ENCODE measurements at regions not wholly inside any gene's neighbourhood (a gene's known extent, or its start where the extent isn't known, plus 50 kb on each side); places are given as distances from the start of the nearest gene placed in this dataset.

- Histone ChIP-seq H3K4me1 (no peaks in the 10 kb centered on the region), H3K36me3 (no peaks in the 10 kb centered on the region), H3K4me3 (no peak overlapping the region), H3K27me3 (no peaks in the 10 kb centered on the region), H3K9me3 (no peaks in the 10 kb centered on the region), H3K27ac (no peak overlapping the region)
- DNase-seq: no peak
- intact Hi-C loops (cut with DNase I; ENCODE audit: low total_unique reads): no loop called here
- TF ChIP-seq POLR2A (IDR thresholded peaks at IDR 0.05): no peak
- TF ChIP-seq, protein P1, sequence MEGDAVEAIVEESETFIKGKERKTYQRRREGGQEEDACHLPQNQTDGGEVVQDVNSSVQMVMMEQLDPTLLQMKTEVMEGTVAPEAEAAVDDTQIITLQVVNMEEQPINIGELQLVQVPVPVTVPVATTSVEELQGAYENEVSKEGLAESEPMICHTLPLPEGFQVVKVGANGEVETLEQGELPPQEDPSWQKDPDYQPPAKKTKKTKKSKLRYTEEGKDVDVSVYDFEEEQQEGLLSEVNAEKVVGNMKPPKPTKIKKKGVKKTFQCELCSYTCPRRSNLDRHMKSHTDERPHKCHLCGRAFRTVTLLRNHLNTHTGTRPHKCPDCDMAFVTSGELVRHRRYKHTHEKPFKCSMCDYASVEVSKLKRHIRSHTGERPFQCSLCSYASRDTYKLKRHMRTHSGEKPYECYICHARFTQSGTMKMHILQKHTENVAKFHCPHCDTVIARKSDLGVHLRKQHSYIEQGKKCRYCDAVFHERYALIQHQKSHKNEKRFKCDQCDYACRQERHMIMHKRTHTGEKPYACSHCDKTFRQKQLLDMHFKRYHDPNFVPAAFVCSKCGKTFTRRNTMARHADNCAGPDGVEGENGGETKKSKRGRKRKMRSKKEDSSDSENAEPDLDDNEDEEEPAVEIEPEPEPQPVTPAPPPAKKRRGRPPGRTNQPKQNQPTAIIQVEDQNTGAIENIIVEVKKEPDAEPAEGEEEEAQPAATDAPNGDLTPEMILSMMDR (IDR thresholded peaks at IDR 0.05): no peak
Measured at GRCh38 chr11:25742800-25743199, 589.1 kb upstream of the ANO3 start.

DNA sequence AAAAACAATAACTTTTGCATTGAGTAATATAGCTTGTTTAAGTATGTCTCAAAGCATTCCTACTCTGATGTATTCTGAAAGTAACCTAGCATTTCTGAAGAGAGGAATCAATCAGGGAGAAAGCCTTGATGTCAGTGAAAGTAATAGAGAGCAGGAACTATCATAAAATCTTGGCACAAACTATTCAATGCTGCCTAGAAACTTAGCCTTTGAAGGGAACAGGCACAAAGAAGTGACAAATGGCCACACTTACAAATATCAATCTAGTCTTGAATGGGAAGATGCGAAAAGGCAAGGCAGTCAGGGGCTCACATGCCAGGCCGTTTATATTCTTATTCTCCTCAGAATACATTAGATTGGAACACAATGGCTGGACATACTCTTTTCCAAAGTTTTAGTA lies 576.5 kb upstream of the ANO3 start:
- DNase-seq: no peak
- TF ChIP-seq, protein P1 (IDR thresholded peaks at IDR 0.05): no peak
- TF ChIP-seq POLR2A (IDR thresholded peaks at IDR 0.05): no peak
- Histone ChIP-seq H3K9me3 (no peaks in the 10 kb centered on the region), H3K27me3 (no peaks in the 10 kb centered on the region), H3K27ac (no peak overlapping the region), H3K36me3 (no peaks in the 10 kb centered on the region), H3K4me1 (no peaks in the 10 kb centered on the region), H3K4me3 (no peak overlapping the region)
- intact Hi-C loops (cut with DNase I; ENCODE audit: low total_unique reads): no loop called here

GRCh38 chr11:25755918-25756584 lies 575.9 kb upstream of the ANO3 start:
- Histone ChIP-seq H3K36me3 (no peaks in the 10 kb centered on the region), H3K9me3 (no peaks in the 10 kb centered on the region), H3K4me3 (no peak overlapping the region), H3K4me1 (no peaks in the 10 kb centered on the region), H3K27me3 (no peaks in the 10 kb centered on the region), H3K27ac (no peak overlapping the region)
- TF ChIP-seq, protein P1 (IDR thresholded peaks at IDR 0.05): no peak
- TF ChIP-seq POLR2A (IDR thresholded peaks at IDR 0.05): no peak
- intact Hi-C loops (cut with DNase I; ENCODE audit: low total_unique reads): no loop called here
- no peak for DNase-seq

DNA sequence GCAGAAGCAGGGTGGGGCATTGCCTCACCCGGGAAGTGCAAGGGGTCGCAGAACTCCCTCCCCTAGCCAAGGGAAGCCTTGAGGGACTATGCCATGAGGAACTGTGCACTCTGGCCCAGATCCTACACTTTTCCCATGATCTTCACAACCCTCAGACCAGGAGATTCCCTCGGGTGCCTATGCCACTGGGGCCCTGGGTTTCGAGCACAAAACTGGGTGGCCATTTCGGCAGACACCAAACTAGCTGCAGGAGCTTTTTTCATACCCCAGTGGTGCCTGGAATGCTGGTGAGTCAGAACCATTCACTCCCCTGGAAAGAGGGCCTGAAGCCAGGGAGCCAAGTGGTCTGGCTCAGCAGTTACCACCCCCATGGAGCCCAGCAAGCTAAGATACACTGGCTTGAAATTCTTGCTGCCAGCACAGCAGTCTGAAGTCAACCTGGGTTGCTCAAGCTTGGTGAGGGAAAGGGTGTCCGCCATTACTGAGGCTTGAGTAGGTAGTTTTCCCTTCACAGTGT lies 573.7 kb upstream of the ANO3 start:
- Histone ChIP-seq H3K36me3 (no peaks in the 10 kb centered on the region), H3K4me1 (no peaks in the 10 kb centered on the region)
- TF ChIP-seq, protein P1 (IDR thresholded peaks at IDR 0.05): no peak
- TF ChIP-seq POLR2A (IDR thresholded peaks at IDR 0.05): no peak

GRCh38 chr11:25766332-25767015 lies 565.5 kb upstream of the ANO3 start:
- H3K27ac ChIP-seq: no peak overlapping the region
- no peak for DNase-seq
- TF ChIP-seq, protein P1 (IDR thresholded peaks at IDR 0.05): no peak
- no peak for TF ChIP-seq POLR2A (IDR thresholded peaks at IDR 0.05)
- H3K36me3 ChIP-seq: no peaks in the 10 kb centered on the region
- H3K27me3 ChIP-seq: no peaks in the 10 kb centered on the region
- no peaks in the 10 kb centered on the region for H3K9me3 ChIP-seq
- no peak overlapping the region for H3K4me3 ChIP-seq
- H3K4me1 ChIP-seq: no peaks in the 10 kb centered on the region
- intact Hi-C loops (cut with DNase I; ENCODE audit: low total_unique reads): no loop called here

More for the DNA sequence above, 573.7 kb upstream of the ANO3 start:
- intact Hi-C loops (cut with DNase I; ENCODE audit: low total_unique reads): no loop called here
- Histone ChIP-seq H3K27me3 (no peaks in the 10 kb centered on the region), H3K27ac (no peak overlapping the region), H3K4me3 (no peak overlapping the region), H3K9me3 (no peaks in the 10 kb centered on the region)
- no peak for DNase-seq
